IMR-90 (cell line): ENCODE measurements at regions not wholly inside any gene's neighbourhood (a gene's known extent, or its start where the extent isn't known, plus 50 kb on each side); places are given as distances from the start of the nearest gene placed in this dataset.

Source experiments
- ATAC-seq: fragments of 200-7000 bp; cut with Tn5 transposase; 2 replicates; pipeline ENCODE4 v1.9.1; 2020; ENCODE audit warnings: low read depth, mild to moderate bottlenecking, moderate library complexity
- BruUV-seq: library from RNA; stranded (reverse); fragments of 400-500 nt; replicated peaks from 2 replicates; lab custom pipeline; 2021; lab: Mats Ljungman, UMichigan
- CTCF ChIA-PET: fragments of 300-600 bp; formaldehyde crosslinking; extraction: SDS; loops from one replicate; lab custom pipeline; 2021; ENCODE audit warnings: antibody characterized with exemption; lab: Yijun Ruan, JAX
- POLR2A ChIA-PET: fragments of 300-600 bp; sonication (Branson Sonifier 250); formaldehyde crosslinking; loops from one replicate; lab custom pipeline; 2022; ENCODE audit warnings: antibody characterized with exemption; ENCODE audit not compliant: unreplicated experiment; lab: Charles Lee
- DNase-seq: peaks from one replicate; pipeline ENCODE4 v3.0.0; 2013
- H2AFZ ChIP-seq: replicated peaks from 2 replicates; pipeline ENCODE3; 2013; ENCODE audit warnings: low read length, mild to moderate bottlenecking; ENCODE audit not compliant: poor library complexity
- H2AK5ac ChIP-seq: 2 replicates; pipeline ENCODE4 v1.6.1; 2013; ENCODE audit warnings: low read depth, low read length, inconsistent platforms
- H2AK9ac ChIP-seq: replicated peaks from 2 replicates; pipeline ENCODE3; 2013; ENCODE audit warnings: mild to moderate bottlenecking, low read depth, low read length, moderate library complexity; ENCODE audit not compliant: poor library complexity
- H2BK120ac ChIP-seq: 2 replicates; pipeline ENCODE4 v1.6.1; 2013; ENCODE audit warnings: low read depth, low read length, inconsistent platforms
- H2BK15ac ChIP-seq: 3 replicates; pipeline ENCODE4 v1.6.1; 2013; ENCODE audit warnings: low read depth, low read length, inconsistent platforms
- H2BK20ac ChIP-seq: 2 replicates; pipeline ENCODE4 v1.6.1; 2013; ENCODE audit warnings: low read depth, mild to moderate bottlenecking, inconsistent platforms, low read length, moderate library complexity
- H2BK5ac ChIP-seq: 2 replicates; pipeline ENCODE4 v1.6.1; 2013; ENCODE audit warnings: mild to moderate bottlenecking, low read depth, low read length, inconsistent platforms; ENCODE audit not compliant: poor library complexity, severe bottlenecking
- H3K14ac ChIP-seq: replicated peaks from 2 replicates; pipeline ENCODE4 v1.6.1; 2013; ENCODE audit warnings: low read depth, low read length, inconsistent platforms
- H3K18ac ChIP-seq: 2 replicates; pipeline ENCODE4 v1.6.1; 2013; ENCODE audit warnings: low read depth, low read length, control low read depth
- H3K23ac ChIP-seq: 2 replicates; pipeline ENCODE4 v1.6.1; 2013; ENCODE audit warnings: low read depth, low read length, inconsistent platforms
- H3K27ac ChIP-seq: 2 replicates; pipeline ENCODE4 v1.5.1; 2013; ENCODE audit warnings: mild to moderate bottlenecking, control low read depth, low read length; ENCODE audit not compliant: insufficient read depth
- H3K27me3 ChIP-seq: 2 replicates; pipeline ENCODE4 v1.6.1; 2013; ENCODE audit warnings: low read length; ENCODE audit not compliant: control insufficient read depth, insufficient read depth
- H3K36me3 ChIP-seq: 2 replicates; pipeline ENCODE4 v1.6.1; 2013; ENCODE audit warnings: low read length, mixed read lengths; ENCODE audit not compliant: control insufficient read depth, insufficient read depth
- H3K4ac ChIP-seq: 2 replicates; pipeline ENCODE4 v1.6.1; 2013; ENCODE audit warnings: low read depth, low read length, inconsistent platforms
- H3K4me1 ChIP-seq: 2 replicates; pipeline ENCODE4 v1.6.1; 2013; ENCODE audit warnings: low read length, mixed read lengths; ENCODE audit not compliant: control insufficient read depth, insufficient read depth
- H3K4me2 ChIP-seq: 2 replicates; pipeline ENCODE4 v1.6.1; 2013; ENCODE audit warnings: low read depth, mild to moderate bottlenecking, control low read depth, low read length, moderate library complexity
- H3K4me3 ChIP-seq: 2 replicates; pipeline ENCODE4 v1.5.1; 2013; ENCODE audit warnings: low read depth, mild to moderate bottlenecking, control low read depth, low read length, moderate library complexity; ENCODE audit not compliant: insufficient read depth
- H3K56ac ChIP-seq: 2 replicates; pipeline ENCODE4 v1.6.1; 2013; ENCODE audit warnings: low read length, inconsistent platforms; ENCODE audit not compliant: insufficient read depth; ENCODE audit errors: extremely low read depth
- H3K79me1 ChIP-seq, 2 experiments: 2 replicates each; pipeline ENCODE4 v1.6.1; 2013; ENCODE audit warnings: low read length in 2 of 2, inconsistent platforms in 1 of 2, low read depth in 1 of 2
- H3K9ac ChIP-seq: 2 replicates; pipeline ENCODE4 v1.6.1; 2013; ENCODE audit warnings: low read depth, low read length, control low read depth
- H3K9me1 ChIP-seq: 2 replicates; pipeline ENCODE4 v1.6.1; 2013; ENCODE audit warnings: low read length, inconsistent platforms; ENCODE audit not compliant: insufficient read depth
- H3K9me3 ChIP-seq: 2 replicates; pipeline ENCODE4 v1.6.1; 2013; ENCODE audit warnings: low read length; ENCODE audit not compliant: control insufficient read depth, insufficient read depth
- H4K20me1 ChIP-seq: 2 replicates; pipeline ENCODE4 v1.6.1; 2013; ENCODE audit warnings: low read length, inconsistent platforms; ENCODE audit not compliant: insufficient read depth
- H4K5ac ChIP-seq: 2 replicates; pipeline ENCODE4 v1.6.1; 2013; ENCODE audit warnings: mild to moderate bottlenecking, low read depth, low read length, control low read depth
- H4K8ac ChIP-seq, 2 experiments: 2 replicates each; pipeline ENCODE4 v1.6.1; 2013; ENCODE audit warnings: low read depth in 2 of 2, low read length in 2 of 2, control low read depth in 1 of 2, inconsistent platforms in 1 of 2
- H4K91ac ChIP-seq: 2 replicates; pipeline ENCODE4 v1.6.1; 2013; ENCODE audit warnings: low read depth, low read length, inconsistent platforms; ENCODE audit not compliant: insufficient read depth
- BHLHE40 ChIP-seq: fragments of 150-350 bp; IDR thresholded peaks from 2 replicates; pipeline ENCODE4 v1.6.1; 2016; ENCODE audit warnings: mild to moderate bottlenecking, low read depth, low read length
- CHD1 ChIP-seq: IDR thresholded peaks from 2 replicates; pipeline ENCODE4 v1.6.1; 2012; ENCODE audit warnings: low read depth, low read length, improper control_type of control experiment
- CTCF ChIP-seq: conservative IDR thresholded peaks from 2 replicates; pipeline ENCODE4 v1.5.1; 2012; ENCODE audit warnings: mild to moderate bottlenecking, low read depth, low read length, improper control_type of control experiment
- ELK1 ChIP-seq: fragments of 150-350 bp; IDR thresholded peaks from 2 replicates; pipeline ENCODE4 v1.6.1; 2016; ENCODE audit warnings: low read depth, mild to moderate bottlenecking, low read length, moderate library complexity, borderline replicate concordance
- FOS ChIP-seq: fragments of 150-350 bp; IDR thresholded peaks from 2 replicates; pipeline ENCODE4 v1.6.1; 2016; ENCODE audit warnings: low read depth, low read length
- MAFK ChIP-seq: IDR thresholded peaks from 2 replicates; pipeline ENCODE4 v1.6.1; 2012; ENCODE audit warnings: low read depth, low read length, improper control_type of control experiment
- MAZ ChIP-seq: IDR thresholded peaks from 2 replicates; pipeline ENCODE4 v1.6.1; 2012; ENCODE audit warnings: low read depth, mild to moderate bottlenecking, low read length, improper control_type of control experiment, moderate library complexity, borderline replicate concordance
- NFE2L2 ChIP-seq: fragments of 150-350 bp; IDR thresholded peaks from 2 replicates; pipeline ENCODE4 v1.6.1; 2016; ENCODE audit warnings: low read depth, mild to moderate bottlenecking, low read length
- POLR2A ChIP-seq: IDR thresholded peaks from 2 replicates; pipeline ENCODE4 v1.6.1; 2012; ENCODE audit warnings: mild to moderate bottlenecking, low read depth, low read length
- RAD21 ChIP-seq: IDR thresholded peaks from 2 replicates; pipeline ENCODE4 v1.6.1; 2012; ENCODE audit warnings: low read length, improper control_type of control experiment
- USF2 ChIP-seq: fragments of 150-350 bp; IDR thresholded peaks from 2 replicates; pipeline ENCODE4 v1.6.1; 2017; ENCODE audit warnings: mild to moderate bottlenecking, antibody characterized with exemption, low read length, low read depth
- WGBS, 2 experiments: methylation state at CpG; one replicate each; pipeline versions ENCODE4 v1.1.5 to v1.1.7; 2013; ENCODE audit warnings: missing lambda C conversion rate in 2 of 2; ENCODE audit not compliant: insufficient read length in 1 of 2; ENCODE audit errors: extremely low coverage in 2 of 2; 5-methylcytosine and 5-hydroxymethylcytosine counted together
- dilution Hi-C: fragments of 300-500 bp; cut with HindIII; formaldehyde crosslinking; loops from one replicate; pipeline ENCODE4 v1.14.3; 2018; ENCODE audit warnings: low sequenced_read_pairs; ENCODE audit not compliant: unreplicated experiment
- in situ Hi-C: fragments of 300-500 bp; cut with MboI; formaldehyde crosslinking; loops from 3 replicates; pipeline ENCODE4 v1.14.3; 2019; ENCODE audit warnings: low sequenced_read_pairs, inconsistent platforms, mixed read lengths
- intact Hi-C: fragments of 100-400 bp; cut with micrococcal nuclease; formaldehyde crosslinking; loops from 2 replicates; pipeline ENCODE4 v1.10.0; 2022

- 0 out of 2 replicates have a peak, but pooled peaks cover 3% of the 10 kb centered on the region for H3K9me3 ChIP-seq
- in situ Hi-C loops = no loop called here
- no peak overlapping the region for H3K4me3 ChIP-seq
- H3K9me1 ChIP-seq = no peaks in the 10 kb centered on the region
- no peak overlapping the region for H2AK5ac ChIP-seq
- no peak overlapping the region for H3K4me2 ChIP-seq
- no peak overlapping the region for H3K14ac ChIP-seq
- no peaks in the 10 kb centered on the region for H3K36me3 ChIP-seq
- H2BK5ac ChIP-seq = no peak overlapping the region
- H2BK120ac ChIP-seq = no peak overlapping the region
- CTCF ChIA-PET = no interaction called here
- no peak for ATAC-seq
- no peak overlapping the region for H2AK9ac ChIP-seq
- H2BK15ac ChIP-seq = no peak overlapping the region
- H3K23ac ChIP-seq = no peak overlapping the region
- BruUV-seq = no TSS peak
- no peak overlapping the region for H2AFZ ChIP-seq
- H3K18ac ChIP-seq = no peak overlapping the region
- POLR2A ChIA-PET = no interaction called here
- no peak overlapping the region for H3K9ac ChIP-seq
- H4K8ac ChIP-seq = no peak overlapping the region
- DNase-seq = no peak
- WGBS, 2 experiments = 100% methylated on average over 1 of the region's 3 CpGs; no CpG with 5 or more reads in 1 of the 2 experiments
- no peak overlapping the region for H2BK20ac ChIP-seq
- no peaks in the 10 kb centered on the region for H3K27me3 ChIP-seq
- H3K4ac ChIP-seq = no peak overlapping the region
- intact Hi-C loops = no loop called here
- no peak overlapping the region for H3K56ac ChIP-seq
- H4K20me1 ChIP-seq = no peaks in the 10 kb centered on the region
- H4K91ac ChIP-seq = no peak overlapping the region
- TF ChIP-seq BHLHE40 = no peak
- no peak for TF ChIP-seq CHD1
- TF ChIP-seq USF2 = no peak
- no peak for TF ChIP-seq FOS
- TF ChIP-seq MAFK = no peak
- no peak for TF ChIP-seq MAZ
- TF ChIP-seq CTCF = no peak
- no peak for TF ChIP-seq ELK1
- no peak for TF ChIP-seq NFE2L2
- no peak for TF ChIP-seq POLR2A
- TF ChIP-seq RAD21 = no peak
- H3K27ac ChIP-seq = no peak overlapping the region
- dilution Hi-C loops = no loop called here
- no peak overlapping the region for H4K5ac ChIP-seq
- H3K4me1 ChIP-seq = no peaks in the 10 kb centered on the region
- no peaks in the 10 kb centered on the region for H3K79me1 ChIP-seq
Observed at GRCh38 chr2:7686016-7686385, 768.8 kb downstream of the RNF144A start.
